ENCODE measurements at regions not wholly inside any gene's neighbourhood (a gene's known extent, or its start where the extent isn't known, plus 50 kb on each side); places are given as distances from the start of the nearest gene placed in this dataset.

GRCh38 chr15:29455055-29455454 lies 185.4 kb upstream of the NSMCE3 start:
- DNase-seq (ENCODE audit: low spot score) = no peak

GRCh38 chr15:29454506-29454905 lies 184.9 kb upstream of the NSMCE3 start:
- DNase-seq (ENCODE audit: low spot score) = no peak

DNA sequence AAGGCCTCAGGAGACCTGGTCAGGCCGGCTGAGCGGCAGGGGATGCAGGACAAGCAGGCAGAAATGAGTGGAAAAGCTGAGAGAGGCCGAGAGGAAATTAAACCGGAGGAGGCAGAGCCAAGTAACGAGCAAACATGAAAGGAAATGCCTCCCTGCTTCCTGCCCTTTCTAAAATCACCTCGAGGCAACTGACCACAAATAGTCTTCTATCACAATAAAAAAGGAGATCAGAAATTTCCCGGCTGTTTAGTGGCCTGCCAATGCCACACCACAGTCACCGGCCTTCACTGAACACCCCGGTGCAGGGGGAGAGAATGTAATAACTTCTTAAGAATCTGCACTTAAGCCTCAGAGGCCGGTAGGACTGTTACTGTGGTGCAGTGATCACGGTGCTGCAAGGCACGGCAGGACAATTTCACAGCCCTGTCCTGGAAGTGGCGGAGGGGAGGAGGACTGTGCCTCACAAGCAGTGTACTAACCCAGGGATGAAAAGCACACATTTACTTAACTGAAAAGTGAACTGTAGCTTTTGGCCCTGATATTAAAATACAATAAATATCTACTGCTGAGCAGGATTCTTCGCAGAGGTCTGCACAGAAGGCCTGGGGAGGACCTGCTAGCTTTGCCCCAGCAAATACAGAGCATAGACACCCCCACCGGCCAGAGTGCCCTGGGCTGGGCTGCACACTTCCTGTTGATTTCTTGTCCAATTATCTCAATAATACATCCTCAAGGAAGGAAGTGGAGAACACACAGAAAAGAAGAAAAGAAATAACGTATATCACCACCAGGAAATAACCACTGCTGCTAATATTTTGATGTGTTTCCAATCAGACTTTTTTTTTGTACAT lies 183.5 kb upstream of the NSMCE3 start:
- DNase-seq (ENCODE audit: low spot score) = no peak

- no peak for DNase-seq (ENCODE audit: low spot score)
Observed at GRCh38 chr15:29451201-29451781, 181.7 kb upstream of the NSMCE3 start.

- no peak for DNase-seq (ENCODE audit: low spot score)
Observed at GRCh38 chr15:29449136-29449535, 179.5 kb upstream of the NSMCE3 start.

DNA sequence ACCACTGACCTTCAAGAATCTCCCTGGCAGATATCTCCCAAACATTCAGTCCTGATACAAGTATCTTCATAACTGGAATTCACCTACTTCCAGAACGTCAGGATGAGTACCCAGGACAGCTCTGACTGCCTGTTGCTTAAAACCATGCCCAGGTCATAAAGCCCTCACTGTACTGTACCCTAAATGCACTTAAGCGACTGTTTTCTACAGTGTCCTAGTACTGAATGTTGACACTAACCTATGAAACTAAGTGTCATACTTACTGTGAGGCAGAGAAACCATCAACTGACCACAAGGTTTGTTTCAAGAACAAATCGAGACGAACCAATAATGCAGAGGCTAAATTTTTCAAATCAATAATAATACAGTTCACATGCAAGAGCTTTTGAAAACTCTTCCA lies 178.7 kb upstream of the NSMCE3 start:
- no peak for DNase-seq (ENCODE audit: low spot score)

DNA sequence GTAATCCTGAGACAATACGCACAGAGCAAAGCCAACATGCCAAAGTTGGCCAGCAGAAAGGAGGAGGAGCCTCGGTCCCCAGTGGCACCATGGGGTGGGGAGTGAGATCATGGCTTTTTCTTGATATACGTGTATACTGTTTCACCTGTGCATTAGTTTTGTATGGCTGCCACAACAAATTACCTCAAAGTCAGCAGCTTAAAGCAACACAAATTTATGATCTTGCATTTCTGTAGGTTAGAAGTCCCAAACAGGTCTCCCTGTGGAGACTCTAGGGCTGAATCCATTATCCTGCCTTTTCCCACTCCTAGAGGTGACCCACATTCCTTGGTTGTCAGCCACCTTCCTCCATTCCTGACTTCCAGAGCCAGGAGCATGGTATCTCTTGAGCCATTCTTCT lies 176.9 kb upstream of the NSMCE3 start:
- no peak for DNase-seq (ENCODE audit: low spot score)

DNA sequence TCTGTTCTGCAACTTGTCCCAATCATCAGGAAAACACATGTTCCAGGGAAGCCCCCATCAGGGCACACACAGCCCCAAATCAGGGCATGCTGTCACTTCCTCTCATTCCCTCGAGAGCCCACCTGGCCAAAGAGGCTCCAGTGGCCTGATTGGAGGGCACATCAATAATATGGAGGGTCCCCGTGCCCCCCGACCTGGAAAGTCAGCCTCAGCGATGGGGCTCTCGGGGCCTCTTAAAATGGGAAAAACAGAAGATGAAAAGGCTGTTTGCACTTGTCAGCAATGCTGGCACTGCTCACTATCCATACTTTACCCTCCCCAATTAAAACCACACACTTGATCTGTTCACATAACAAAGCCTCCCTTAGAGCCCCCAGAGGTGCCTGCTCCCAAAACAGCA lies 172.9 kb upstream of the NSMCE3 start:
- DNase-seq (ENCODE audit: low spot score) = no peak

DNA sequence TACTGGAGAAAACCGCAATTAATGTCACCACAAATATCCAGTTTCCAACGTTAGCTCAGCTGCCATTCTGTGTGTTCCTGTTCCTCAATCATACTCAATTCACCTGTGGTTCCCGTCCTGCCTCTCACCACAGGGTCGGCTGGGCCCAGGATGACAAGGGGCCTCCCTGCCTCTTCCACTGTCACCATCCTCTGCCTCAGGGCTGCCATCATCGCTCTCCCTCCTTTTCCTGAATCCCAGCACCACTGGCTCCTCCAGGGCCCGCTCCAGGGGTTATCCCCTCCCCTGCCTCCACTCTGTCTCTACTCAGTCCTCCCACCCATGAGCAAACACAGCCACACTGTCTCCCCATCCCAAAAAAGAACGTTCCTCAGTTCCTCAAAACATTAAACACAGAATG lies 170.9 kb upstream of the NSMCE3 start:
- DNase-seq (ENCODE audit: low spot score) = no peak

- DNase-seq (ENCODE audit: low spot score) = no peak
Observed at GRCh38 chr15:29438703-29439055, 169.1 kb upstream of the NSMCE3 start.

GRCh38 chr15:29437888-29438702 lies 168.5 kb upstream of the NSMCE3 start:
- DNase-seq (ENCODE audit: low spot score) = no peak

GRCh38 chr15:29435811-29436210 lies 166.2 kb upstream of the NSMCE3 start:
- no peak for DNase-seq (ENCODE audit: low spot score)

DNA sequence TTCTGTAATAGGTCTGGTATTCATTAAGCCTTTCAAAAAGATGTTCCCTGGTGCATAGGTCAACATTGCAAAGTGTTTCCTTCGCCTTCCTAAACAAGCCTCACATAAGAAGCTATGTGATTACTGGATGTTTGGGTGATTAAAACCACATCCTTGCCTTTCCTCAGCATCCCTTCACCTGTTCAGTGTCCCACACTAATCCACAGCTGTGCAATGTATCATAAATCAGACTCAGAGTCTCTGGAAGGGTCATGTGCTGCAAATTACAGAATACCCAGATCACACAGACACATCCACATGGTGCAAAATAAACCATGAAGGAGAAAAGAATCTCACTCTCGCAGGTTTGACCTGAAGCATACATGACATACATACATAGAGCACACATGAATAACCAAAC lies 164.7 kb upstream of the NSMCE3 start:
- no peak for DNase-seq (ENCODE audit: low spot score)

GRCh38 chr15:29433507-29434248 lies 164.1 kb upstream of the NSMCE3 start:
- no peak for DNase-seq (ENCODE audit: low spot score)

- no peak for DNase-seq (ENCODE audit: low spot score)
Observed at GRCh38 chr15:29433050-29433318, 163.4 kb upstream of the NSMCE3 start.

DNA sequence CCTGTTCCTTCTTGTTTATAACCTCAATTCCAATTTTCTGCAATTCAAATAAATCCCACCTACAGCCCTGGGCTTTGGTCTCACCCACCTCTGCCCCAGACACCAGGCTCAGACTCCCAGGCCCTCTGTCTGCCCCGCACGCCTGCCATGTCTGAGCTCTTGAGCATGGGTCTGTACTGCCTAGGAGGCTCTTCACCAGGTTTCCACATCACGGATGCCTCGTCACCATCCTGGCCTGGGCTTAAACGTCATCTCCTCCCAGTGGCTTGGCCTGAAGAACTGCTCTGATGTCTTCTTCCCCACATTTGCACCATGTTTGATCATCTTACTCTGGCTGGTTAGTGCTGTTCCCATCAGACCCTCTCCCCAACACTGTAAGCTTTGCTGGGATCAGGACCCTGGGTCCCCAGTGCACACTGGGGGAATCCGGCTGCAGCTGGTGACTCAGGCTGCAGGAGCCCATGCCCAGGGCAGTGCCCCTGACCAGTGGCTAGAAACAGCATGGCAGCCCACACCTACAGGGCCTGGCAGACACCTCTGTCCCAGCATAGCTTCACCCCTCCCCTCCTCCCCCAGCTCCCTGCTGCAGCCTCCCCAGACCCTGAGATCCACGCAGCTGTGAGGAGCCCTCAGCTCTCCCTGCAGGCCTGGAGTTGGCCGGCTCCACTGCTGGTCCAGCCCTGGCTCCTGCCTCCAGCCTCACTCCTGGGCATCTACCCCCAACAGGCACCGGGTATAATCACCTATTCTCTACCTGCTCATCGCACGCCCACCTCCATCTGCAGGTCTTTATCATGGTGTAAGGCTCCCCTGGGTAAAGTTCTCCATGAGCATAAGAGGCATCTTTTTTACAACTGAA lies 162.8 kb upstream of the NSMCE3 start:
- no peak for DNase-seq (ENCODE audit: low spot score)

GRCh38 chr15:29430831-29431230 lies 161.2 kb upstream of the NSMCE3 start:
- no peak for DNase-seq (ENCODE audit: low spot score)

DNA sequence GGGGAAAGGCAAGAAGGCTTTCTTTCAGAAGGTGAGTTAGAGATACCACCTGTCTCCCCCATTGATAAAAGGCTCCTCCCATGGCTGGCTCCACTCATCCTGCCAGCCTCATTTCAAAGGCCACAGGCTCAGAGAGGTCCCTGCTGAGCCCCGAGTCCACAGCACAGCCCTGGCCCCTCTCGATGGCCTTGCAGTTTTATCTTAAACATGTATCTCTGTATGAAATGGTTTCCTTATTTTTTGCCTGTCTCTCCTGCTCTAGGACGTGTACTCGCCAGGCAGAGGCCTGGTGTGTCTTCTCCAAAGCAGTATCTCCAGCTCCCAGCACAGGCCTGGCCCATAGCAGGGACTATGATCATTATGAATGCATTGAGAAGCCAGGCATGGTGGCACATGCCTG lies 160.5 kb upstream of the NSMCE3 start:
- DNase-seq (ENCODE audit: low spot score) = no peak

GRCh38 chr15:29429584-29429983 lies 160.0 kb upstream of the NSMCE3 start:
- DNase-seq (ENCODE audit: low spot score) = no peak

- no peak for DNase-seq (ENCODE audit: low spot score)
Observed at GRCh38 chr15:29428925-29429573, 159.4 kb upstream of the NSMCE3 start.

DNA sequence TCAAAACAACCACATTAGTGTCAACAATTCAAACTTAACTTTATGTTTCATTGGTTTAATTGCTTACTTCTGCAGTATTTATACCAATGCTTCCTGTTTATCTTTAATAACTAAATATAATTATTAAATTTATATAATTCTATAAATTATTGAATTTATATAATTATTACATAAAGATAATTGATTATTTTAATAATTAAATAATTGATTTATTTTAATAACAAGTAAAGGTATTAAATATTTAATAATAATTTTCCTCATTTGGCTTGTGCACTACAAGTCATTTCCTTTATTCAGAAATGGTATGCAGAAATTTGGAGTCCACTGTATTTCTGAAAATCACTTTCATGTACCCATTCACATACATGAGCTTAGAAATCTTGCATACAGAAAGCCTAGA lies 156.2 kb upstream of the NSMCE3 start:
- no peak for DNase-seq (ENCODE audit: low spot score)
